Lower leg skin (tissue), 4 donors: ENCODE measurements at regions not wholly inside any gene's neighbourhood (a gene's known extent, or its start where the extent isn't known, plus 50 kb on each side); places are given as distances from the start of the nearest gene placed in this dataset.

Source experiments
- DNase-seq, 2 donors: peaks; one replicate each; pipeline ENCODE4 v3.0.0-alpha.2; 2019; ENCODE audit warnings: low spot score in 2 of 2
- H3K4me3 ChIP-seq: fragments of 200-600 bp; sonication (generic); 2 replicates; pipeline ENCODE4 v1.5.1; 2017; ENCODE audit warnings: mild to moderate bottlenecking, low read depth; ENCODE audit not compliant: poor library complexity, severe bottlenecking
- CTCF ChIP-seq, 3 donors: fragments of 450-650 bp; IDR thresholded peaks; one replicate each; pipeline ENCODE4 v1.5.1; 2016; ENCODE audit warnings: antibody characterized with exemption in 3 of 3, mild to moderate bottlenecking in 3 of 3, moderate library complexity in 2 of 3
- POLR2A ChIP-seq, 2 donors: fragments of 450-650 bp; IDR thresholded peaks; one replicate each; pipeline ENCODE4 v1.6.1; 2016 to 2017; ENCODE audit warnings: antibody characterized with exemption in 2 of 2, mild to moderate bottlenecking in 1 of 2, moderate library complexity in 1 of 2
- WGBS, 2 donors: methylation state at CpG; one replicate each; pipeline ENCODE4 v1.1.5; 2018; 5-methylcytosine and 5-hydroxymethylcytosine counted together
- intact Hi-C: fragments of 100-400 bp; cut with DNase I; formaldehyde crosslinking; loops from one replicate; pipeline ENCODE4 v1.15.0; 2023; ENCODE audit warnings: low total_unique reads

GRCh38 chr10:3844491-3845025 is 59.5 kb upstream of the KLF6 start:
- no peak for DNase-seq
- 96 to 97% methylated on average over 1 of the region's 1 CpG for WGBS, 2 donors
- TF ChIP-seq CTCF (IDR thresholded peaks at IDR 0.05) (no peak), POLR2A (IDR thresholded peaks at IDR 0.05) (no peak)
- intact Hi-C loops, result no loop called here
- H3K4me3 ChIP-seq, result no peak overlapping the region

GRCh38 chr10:3838460-3839437 is 53.7 kb upstream of the KLF6 start:
- 89 to 93% methylated on average over 14 of the region's 14 CpGs for WGBS, 2 donors
- DNase-seq, result no peak
- H3K4me3 ChIP-seq, result no peak overlapping the region
- TF ChIP-seq CTCF (IDR thresholded peaks at IDR 0.05) (peak in 1 of 3 donors; percentile 23), POLR2A (IDR thresholded peaks at IDR 0.05) (no peak)
- intact Hi-C loops, result no loop called here

GRCh38 chr10:3837647-3838459 is 52.8 kb upstream of the KLF6 start:
- intact Hi-C loops, result no loop called here
- no peak overlapping the region for H3K4me3 ChIP-seq
- TF ChIP-seq POLR2A (IDR thresholded peaks at IDR 0.05) (no peak), CTCF (IDR thresholded peaks at IDR 0.05) (no peak)
- whole genome bisulfite sequencing, 2 donors, result 90 to 93% methylated on average over 9 of the region's 9 CpGs
- DNase-seq, result no peak

- TF ChIP-seq CTCF (IDR thresholded peaks at IDR 0.05), result no peak
- no peak for TF ChIP-seq POLR2A (IDR thresholded peaks at IDR 0.05)
- 60 to 65% methylated on average over 2 of the region's 2 CpGs for WGBS, 2 donors
Measured at GRCh38 chr10:3836222-3836820, 51.3 kb upstream of the KLF6 start.

GRCh38 chr10:3835770-3836169 is 50.8 kb upstream of the KLF6 start:
- TF ChIP-seq POLR2A (IDR thresholded peaks at IDR 0.05), result no peak
- TF ChIP-seq CTCF (IDR thresholded peaks at IDR 0.05), result no peak
- no peak for DNase-seq
- no peak overlapping the region for H3K4me3 ChIP-seq
- WGBS, 2 donors, result 72 to 75% methylated on average over 6 of the region's 6 CpGs
- intact Hi-C loops, result no loop called here

More at GRCh38 chr10:3836222-3836820, 51.3 kb upstream of the KLF6 start:
- DNase-seq, result no peak
- intact Hi-C loops, result no loop called here
- no peak overlapping the region for H3K4me3 ChIP-seq
